ENCODE measurements at regions not wholly inside any gene's neighbourhood (a gene's known extent, or its start where the extent isn't known, plus 50 kb on each side); places are given as distances from the start of the nearest gene placed in this dataset.

DNA sequence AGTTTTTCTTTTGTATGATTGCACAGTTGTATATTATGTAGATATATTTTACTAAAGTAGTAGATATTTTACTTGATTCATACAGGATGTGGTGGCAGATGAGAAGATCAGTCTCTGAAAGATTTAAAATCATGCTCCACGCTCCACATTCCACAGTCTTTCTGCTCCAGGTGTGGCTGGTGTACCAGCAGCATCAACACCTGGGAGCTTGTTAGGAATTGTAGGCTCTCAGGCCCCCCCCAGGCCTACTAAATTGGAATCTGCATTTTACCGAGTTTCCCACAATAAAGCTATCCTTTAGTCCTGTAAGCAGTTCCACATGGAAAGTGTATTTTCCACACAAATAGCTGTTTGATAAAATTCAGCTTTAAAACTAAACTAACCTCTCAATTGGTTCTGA is 537.4 kb downstream of the BCKDHB start:
- Histone ChIP-seq H2AFZ (ENCODE audit: low read length) (no peak overlapping the region), H3K23me2 (ENCODE audit: low read depth, low read length) (no peaks in the 10 kb centered on the region), H2BK15ac (ENCODE audit: low read length) (no peak overlapping the region), H3K4ac (replicated peaks; ENCODE audit: insufficient read length, low read depth, low read length) (no peak overlapping the region), H3K4me1 (replicated peaks in 1 of 4; ENCODE audit: control insufficient read depth in 3 of 4, insufficient read depth in 4 of 4, low read length in 3 of 4) (peaks cover 0 to 3% (median 1%) of the 10 kb centered on the region in 4 experiments; a peak in 3 of 7 replicates), H4K8ac (ENCODE audit: extremely low read depth, insufficient read depth, low read length) (no peak overlapping the region), H3K9ac (replicated peaks in 1 of 4; ENCODE audit: extremely low read depth in 1 of 4, low read depth in 3 of 4, low read length in 3 of 4) (no peak overlapping the region), H3K79me1 (ENCODE audit: low read depth, low read length) (no peaks in the 10 kb centered on the region), H3K56ac (replicated peaks; ENCODE audit: insufficient read length, low read depth, low read length) (no peak overlapping the region), H2BK5ac (ENCODE audit: low read depth, low read length) (no peak overlapping the region), H3K23ac (ENCODE audit: insufficient read length) (no peak overlapping the region), H3K14ac (ENCODE audit: insufficient read length) (no peak overlapping the region), H2AK5ac (ENCODE audit: low read depth, low read length) (no peak overlapping the region), H3K27ac (ENCODE audit: low read depth, low read length) (no peak overlapping the region), H3K9me3 (ENCODE audit: insufficient read depth in 2 of 2, low read depth in 1 of 2, low read length in 1 of 2) (peaks cover 0 to 4% of the 10 kb centered on the region in 2 experiments; a peak in 1 of 4 replicates), H3K27me3 (replicated peaks in 1 of 4; ENCODE audit: control insufficient read depth in 3 of 4, extremely low read depth in 1 of 4, insufficient read depth in 3 of 4, low read length in 3 of 4) (peaks cover 0 to 1% (median 0%) of the 10 kb centered on the region in 4 experiments; a peak in 1 of 7 replicates), H4K91ac (replicated peaks; ENCODE audit: insufficient read length, low read length) (no peak overlapping the region), H3K4me3 (ENCODE audit: extremely low read depth in 1 of 4, insufficient read depth in 2 of 4, low read depth in 3 of 4, low read length in 4 of 4) (no peak overlapping the region), H4K20me1 (replicated peaks in 1 of 2; ENCODE audit: control insufficient read depth in 1 of 2, insufficient read depth in 2 of 2, low read length in 2 of 2) (no peaks in the 10 kb centered on the region), H3K4me2 (ENCODE audit: insufficient read depth in 1 of 2, low read depth in 2 of 2, low read length in 2 of 2) (no peak overlapping the region), H3K36me3 (ENCODE audit: control insufficient read depth in 2 of 4, insufficient read depth in 4 of 4, low read length in 3 of 4) (no peaks in the 10 kb centered on the region; a peak in 2 of 8 replicates), H2BK20ac (ENCODE audit: low read length) (no peak overlapping the region), H2BK120ac (replicated peaks; ENCODE audit: low read depth, low read length) (no peak overlapping the region), H3K18ac (ENCODE audit: extremely low read depth, low read length) (no peak overlapping the region), H4K5ac (ENCODE audit: insufficient read length, low read depth, low read length) (no peak overlapping the region), H3K79me2 (ENCODE audit: control insufficient read depth in 1 of 2, insufficient read depth in 2 of 2, low read length in 2 of 2) (no peaks in the 10 kb centered on the region), H2BK12ac (ENCODE audit: low read depth, low read length) (no peak overlapping the region)
- ChIA-PET POLR2A (ENCODE audit: partially characterized antibody) (no interaction called here), CTCF (ENCODE audit: partially characterized antibody) (interaction anchor here (1.0 kb wide), 1 partner anchor 189 kb away, joined by 3 read pairs; no protein-coding TSS in a partner anchor)
- DNase-seq (ENCODE audit: low read depth in 1 of 2, low spot score in 2 of 2) (no peak), FAIRE-seq (no peak)
- WGBS, 2 experiments (ENCODE audit: extremely low coverage in 1 of 2, insufficient coverage in 1 of 2, insufficient read length in 1 of 2, insufficient replicate concordance in 2 of 2, low coverage in 1 of 2, low lambda C conversion rate in 2 of 2, missing lambda C conversion rate in 1 of 2): 90% methylated on average over 2 of the region's 2 CpGs; no CpG with 5 or more reads in 1 of the 2 experiments
- TF ChIP-seq TAF7 (optimal IDR thresholded peaks at IDR 0.05; ENCODE audit: borderline replicate concordance, low read depth, low read length): no peak
- TF ChIP-seq EP300 (IDR thresholded peaks at IDR 0.05; ENCODE audit: borderline replicate concordance in 1 of 2, low read depth in 2 of 2, low read length in 2 of 2): no peak
- no peak for TF ChIP-seq ATF2 (IDR thresholded peaks at IDR 0.05; ENCODE audit: low read length)
- no peak for TF ChIP-seq GABPA (IDR thresholded peaks at IDR 0.05; ENCODE audit: borderline replicate concordance, insufficient read depth, low read length)
- no peak for TF ChIP-seq KDM4A (IDR thresholded peaks at IDR 0.05; ENCODE audit: low read depth, low read length, severe bottlenecking)
- TF ChIP-seq CBX5 (IDR thresholded peaks at IDR 0.05; ENCODE audit: low read depth, low read length): no peak
- no peak for TF ChIP-seq RNF2 (IDR thresholded peaks at IDR 0.05; ENCODE audit: borderline replicate concordance, low read depth, low read length, missing control alignments, poor library complexity, severe bottlenecking)
- no peak for TF ChIP-seq YY1 (IDR thresholded peaks at IDR 0.05; ENCODE audit: low read depth, low read length)
- TF ChIP-seq SP1 (IDR thresholded peaks at IDR 0.05; ENCODE audit: low read depth, low read length): no peak
- no peak for TF ChIP-seq CBX8 (IDR thresholded peaks at IDR 0.05; ENCODE audit: borderline replicate concordance, low read depth, low read length)
- TF ChIP-seq POLR2A (IDR thresholded peaks at IDR 0.05; ENCODE audit: control extremely low read depth in 1 of 2, low read depth in 2 of 2, low read length in 2 of 2): no peak
- no peak for TF ChIP-seq BCL11A (IDR thresholded peaks at IDR 0.05; ENCODE audit: low read depth in 2 of 2, low read length in 2 of 2)
- TF ChIP-seq POLR2AphosphoS5 (IDR thresholded peaks at IDR 0.05; ENCODE audit: low read depth, low read length): no peak

Data from H1 (cell line).